H1 (cell line): ENCODE measurements at regions not wholly inside any gene's neighbourhood (a gene's known extent, or its start where the extent isn't known, plus 50 kb on each side); places are given as distances from the start of the nearest gene placed in this dataset.
A peak's percentile ranks its signal among the peaks of the same experiment; 100 is the strongest.

Experiments used
- CTCF ChIA-PET: fragments of 300-600 bp; sonication (Branson Sonifier 250); formaldehyde crosslinking; loops from one replicate; lab custom pipeline; 2021; ENCODE audit not compliant: partially characterized antibody; lab: Charles Lee
- POLR2A ChIA-PET: fragments of 300-600 bp; sonication (Branson Sonifier 250); formaldehyde crosslinking; loops from one replicate; lab custom pipeline; 2021; ENCODE audit warnings: inconsistent platforms; ENCODE audit not compliant: partially characterized antibody; lab: Charles Lee
- DNase-seq, 2 experiments: peaks; one replicate each; pipeline versions ENCODE4 v3.0.0 to v3.0.0-alpha.2; 2010 to 2022; ENCODE audit warnings: low spot score in 2 of 2, low read depth in 1 of 2, mixed read lengths in 1 of 2
- FAIRE-seq: peaks from 2 replicates; lab custom pipeline; 2011; peaks lifted over from hg19 to GRCh38; lab: Jason Lieb, UNC
- H2AFZ ChIP-seq: 2 replicates; pipeline ENCODE4 v1.8.1; 2012; ENCODE audit warnings: low read length, inconsistent platforms
- H2AK5ac ChIP-seq: 2 replicates; pipeline ENCODE4 v1.6.1; 2013; ENCODE audit warnings: low read depth, low read length
- H2BK120ac ChIP-seq: replicated peaks from 2 replicates; pipeline ENCODE3; 2013; ENCODE audit warnings: low read depth, low read length, inconsistent platforms
- H2BK12ac ChIP-seq: 2 replicates; pipeline ENCODE4 v1.6.1; 2013; ENCODE audit warnings: low read depth, low read length
- H2BK15ac ChIP-seq: 2 replicates; pipeline ENCODE4 v1.6.1; 2013; ENCODE audit warnings: low read length
- H2BK20ac ChIP-seq: 2 replicates; pipeline ENCODE4 v1.6.1; 2013; ENCODE audit warnings: low read length
- H2BK5ac ChIP-seq: 2 replicates; pipeline ENCODE4 v1.6.1; 2013; ENCODE audit warnings: low read depth, low read length
- H3K14ac ChIP-seq: 2 replicates; pipeline ENCODE4 v1.6.1; 2013; ENCODE audit warnings: inconsistent platforms; ENCODE audit not compliant: insufficient read length
- H3K18ac ChIP-seq: 2 replicates; pipeline ENCODE4 v1.6.1; 2013; ENCODE audit warnings: low read length; ENCODE audit errors: extremely low read depth
- H3K23ac ChIP-seq: 2 replicates; pipeline ENCODE4 v1.6.1; 2013; ENCODE audit warnings: inconsistent platforms; ENCODE audit not compliant: insufficient read length
- H3K23me2 ChIP-seq: 2 replicates; pipeline ENCODE4 v1.6.1; 2013; ENCODE audit warnings: low read depth, low read length
- H3K27ac ChIP-seq: 2 replicates; pipeline ENCODE4 v1.6.1; 2011; ENCODE audit warnings: low read depth, low read length, inconsistent platforms
- H3K27me3 ChIP-seq, 4 experiments: replicated peaks in 1 of 4; 1 replicate in 1 of 4; 2 replicates in 3 of 4; pipeline versions ENCODE4 v1.6.1 to v1.8.1; 2011 to 2013; ENCODE audit warnings: low read length in 3 of 4, mild to moderate bottlenecking in 3 of 4, inconsistent platforms in 2 of 4, mixed read lengths in 2 of 4, moderate library complexity in 1 of 4; ENCODE audit not compliant: control insufficient read depth in 3 of 4, insufficient read depth in 3 of 4; ENCODE audit errors: extremely low read depth in 1 of 4
- H3K36me3 ChIP-seq, 4 experiments: 2 replicates each; pipeline versions ENCODE4 v1.6.1 to v1.8.1; 2011 to 2013; ENCODE audit warnings: mild to moderate bottlenecking in 4 of 4, low read length in 3 of 4, moderate library complexity in 2 of 4, control low read depth in 1 of 4, inconsistent platforms in 1 of 4; ENCODE audit not compliant: insufficient read depth in 4 of 4, control insufficient read depth in 2 of 4
- H3K4ac ChIP-seq: replicated peaks from 2 replicates; pipeline ENCODE3; 2013; ENCODE audit warnings: low read length, low read depth, mixed read lengths, inconsistent platforms; ENCODE audit not compliant: insufficient read length
- H3K4me1 ChIP-seq, 4 experiments: replicated peaks in 1 of 4; 1 replicate in 1 of 4; 2 replicates in 3 of 4; pipeline versions ENCODE4 v1.6.1 to v1.8.1; 2011 to 2013; ENCODE audit warnings: low read length in 3 of 4, inconsistent platforms in 2 of 4, mixed read lengths in 1 of 4; ENCODE audit not compliant: insufficient read depth in 4 of 4, control insufficient read depth in 3 of 4
- H3K4me2 ChIP-seq, 2 experiments: 2 replicates each; pipeline versions ENCODE4 v1.6.1 to v1.8.1; 2011 to 2013; ENCODE audit warnings: low read depth in 2 of 2, low read length in 2 of 2, control low read depth in 1 of 2, inconsistent platforms in 1 of 2, mild to moderate bottlenecking in 1 of 2; ENCODE audit not compliant: insufficient read depth in 1 of 2
- H3K4me3 ChIP-seq, 4 experiments: fragments of 200-600, 300-600 bp in 1 of 4; sonication (generic), shearing (Covaris generic), sonication (Bioruptor Twin) in 1 of 4; 2 replicates each; pipeline versions ENCODE4 v1.5.1 to v1.8.1; 2011 to 2016; ENCODE audit warnings: low read length in 4 of 4, low read depth in 3 of 4, control low read depth in 2 of 4, inconsistent platforms in 2 of 4, mild to moderate bottlenecking in 2 of 4, mixed read lengths in 1 of 4, moderate library complexity in 1 of 4; ENCODE audit not compliant: insufficient read depth in 2 of 4; ENCODE audit errors: extremely low read depth in 1 of 4
- H3K56ac ChIP-seq: replicated peaks from 2 replicates; pipeline ENCODE3; 2013; ENCODE audit warnings: low read depth, mild to moderate bottlenecking, mixed read lengths, low read length, inconsistent platforms; ENCODE audit not compliant: insufficient read length
- H3K79me1 ChIP-seq: 2 replicates; pipeline ENCODE4 v1.6.1; 2013; ENCODE audit warnings: low read depth, low read length, control low read depth
- H3K79me2 ChIP-seq, 2 experiments: 2 replicates each; pipeline versions ENCODE4 v1.6.1 to v1.8.1; 2012 to 2013; ENCODE audit warnings: low read length in 2 of 2, mild to moderate bottlenecking in 2 of 2, inconsistent platforms in 1 of 2; ENCODE audit not compliant: insufficient read depth in 2 of 2, control insufficient read depth in 1 of 2
- H3K9ac ChIP-seq, 4 experiments: replicated peaks in 1 of 4; 1 replicate in 1 of 4; 2 replicates in 3 of 4; pipeline versions ENCODE4 v1.6.1 to v1.8.1; 2011 to 2013; ENCODE audit warnings: low read depth in 3 of 4, low read length in 3 of 4, control low read depth in 2 of 4, mild to moderate bottlenecking in 2 of 4, moderate library complexity in 2 of 4, inconsistent platforms in 1 of 4; ENCODE audit errors: extremely low read depth in 1 of 4
- H3K9me3 ChIP-seq, 2 experiments: 2 replicates each; pipeline versions ENCODE4 v1.6.1 to v1.8.1; 2012 to 2013; ENCODE audit warnings: mild to moderate bottlenecking in 2 of 2, moderate library complexity in 2 of 2, control low read depth in 1 of 2, inconsistent platforms in 1 of 2, low read depth in 1 of 2, low read length in 1 of 2, mixed read lengths in 1 of 2; ENCODE audit not compliant: insufficient read depth in 2 of 2
- H4K20me1 ChIP-seq, 2 experiments: replicated peaks in 1 of 2; 2 replicates each; pipeline versions ENCODE3 to v1.8.1; 2011 to 2013; ENCODE audit warnings: inconsistent platforms in 2 of 2, low read length in 2 of 2, mild to moderate bottlenecking in 1 of 2; ENCODE audit not compliant: insufficient read depth in 2 of 2, control insufficient read depth in 1 of 2
- H4K5ac ChIP-seq: 2 replicates; pipeline ENCODE4 v1.6.1; 2013; ENCODE audit warnings: low read length, low read depth, mixed read lengths, inconsistent platforms; ENCODE audit not compliant: insufficient read length
- H4K8ac ChIP-seq: 2 replicates; pipeline ENCODE4 v1.8.0; 2013; ENCODE audit warnings: mild to moderate bottlenecking, moderate library complexity, low read length, inconsistent platforms; ENCODE audit not compliant: insufficient read depth; ENCODE audit errors: extremely low read depth
- H4K91ac ChIP-seq: replicated peaks from 2 replicates; pipeline ENCODE3; 2013; ENCODE audit warnings: low read length, mixed read lengths, inconsistent platforms; ENCODE audit not compliant: insufficient read length
- CHD2 ChIP-seq: IDR thresholded peaks from 2 replicates; pipeline ENCODE4 v1.6.1; 2012; ENCODE audit warnings: low read length, improper control_type of control experiment
- FOSL1 ChIP-seq: IDR thresholded peaks from 2 replicates; pipeline ENCODE4 v1.6.1; 2011; ENCODE audit warnings: mild to moderate bottlenecking, low read depth, low read length, moderate library complexity; ENCODE audit not compliant: insufficient read depth
- GABPA ChIP-seq: IDR thresholded peaks from 2 replicates; pipeline ENCODE4 v1.6.1; 2011; ENCODE audit warnings: mild to moderate bottlenecking, low read length, moderate library complexity, borderline replicate concordance; ENCODE audit not compliant: insufficient read depth
- KDM4A ChIP-seq: IDR thresholded peaks from one replicate; pipeline ENCODE4 v1.7.1; 2012; ENCODE audit warnings: low read depth, mild to moderate bottlenecking, moderate library complexity, low read length, inconsistent platforms; ENCODE audit not compliant: severe bottlenecking
- NANOG ChIP-seq: IDR thresholded peaks from 2 replicates; pipeline ENCODE4 v1.6.1; 2011; ENCODE audit warnings: low read length, low read depth, mild to moderate bottlenecking, inconsistent platforms; ENCODE audit not compliant: insufficient read depth, poor library complexity, severe bottlenecking
- RXRA ChIP-seq: IDR thresholded peaks from 2 replicates; pipeline ENCODE4 v1.6.1; 2011; ENCODE audit warnings: low read depth, mild to moderate bottlenecking, low read length, moderate library complexity; ENCODE audit not compliant: insufficient read depth
- WGBS, 2 experiments: shearing (Covaris generic) in 1 of 2; methylation state at CpG; one replicate each; pipeline versions ENCODE4 v1.1.6 to v1.1.7; 2013 to 2015; ENCODE audit warnings: low lambda C conversion rate in 2 of 2, mixed read lengths in 2 of 2, inconsistent platforms in 1 of 2, low coverage in 1 of 2, missing lambda C conversion rate in 1 of 2; ENCODE audit not compliant: insufficient replicate concordance in 2 of 2, insufficient coverage in 1 of 2, insufficient read length in 1 of 2; ENCODE audit errors: extremely low coverage in 1 of 2, missing lambda C conversion rate in 1 of 2; 5-methylcytosine and 5-hydroxymethylcytosine counted together

GRCh38 chr6:90413867-90414266 lies 117.2 kb upstream of the BACH2 start:
- H4K8ac ChIP-seq = no peak overlapping the region
- H3K4ac ChIP-seq = no peak overlapping the region
- no peak overlapping the region for H3K23ac ChIP-seq
- ChIA-PET CTCF (interaction anchor here (0.8 to 4.4 kb wide), 7 partner anchors 9 to 127 kb away, joined by 3 to 17 read pairs (median 5); no protein-coding TSS in a partner anchor), POLR2A (interaction anchor here (0.7 kb wide), 1 partner anchor 493 kb away, joined by 3 read pairs; no protein-coding TSS in a partner anchor)
- DNase-seq (peak in 1 of 2 experiments; percentile 58), FAIRE-seq (no peak)
- H2BK5ac ChIP-seq = no peak overlapping the region
- TF ChIP-seq FOSL1 (no peak), CHD2 (no peak), KDM4A (peak; percentile 34), NANOG (peak; percentile 29), GABPA (no peak), RXRA (no peak)
- H2BK120ac ChIP-seq = no peak overlapping the region
- H2AK5ac ChIP-seq = no peak overlapping the region
- H3K79me2 ChIP-seq = no peaks in the 10 kb centered on the region
- H3K27ac ChIP-seq = no peak overlapping the region
- peaks cover 0 to 12% (median 7%) of the 10 kb centered on the region in 4 experiments; a peak in 5 of 7 replicates for H3K4me1 ChIP-seq
- H3K9ac ChIP-seq = no peak overlapping the region
- H3K14ac ChIP-seq = no peak overlapping the region
- H4K20me1 ChIP-seq = no peaks in the 10 kb centered on the region
- H3K9me3 ChIP-seq = no peaks in the 10 kb centered on the region
- no peaks in the 10 kb centered on the region for H3K23me2 ChIP-seq
- no peak overlapping the region for H3K56ac ChIP-seq
- no peak overlapping the region for H2BK12ac ChIP-seq
- no peak overlapping the region for H3K18ac ChIP-seq
- no peak overlapping the region for H4K5ac ChIP-seq
- H3K4me2 ChIP-seq = peak overlapping the region; percentile 29 to 34
- no peaks in the 10 kb centered on the region for H3K79me1 ChIP-seq
- no peaks in the 10 kb centered on the region for H3K36me3 ChIP-seq
- H2AFZ ChIP-seq = 0 out of 2 replicates have a peak overlapping the region, but pooled peaks have one; percentile 1
- peak overlapping the region in 1 of 4 experiments; percentile 5; a peak in 1 of 8 replicates for H3K4me3 ChIP-seq
- no peak overlapping the region for H2BK20ac ChIP-seq
- 40% methylated on average over 7 of the region's 8 CpGs; no CpG with 5 or more reads in 1 of the 2 experiments for WGBS, 2 experiments
- no peak overlapping the region for H4K91ac ChIP-seq
- H2BK15ac ChIP-seq = no peak overlapping the region
- H3K27me3 ChIP-seq = no peaks in the 10 kb centered on the region
